Kidney epithelial cell (primary cell): ENCODE measurements at regions not wholly inside any gene's neighbourhood (a gene's known extent, or its start where the extent isn't known, plus 50 kb on each side); places are given as distances from the start of the nearest gene placed in this dataset.
"Not testable (repeated sequence)": the region's sequence is repeated elsewhere in the genome, so short reads cannot be mapped to it uniquely, and the experiment has no call there.

Experiments
- DNase-seq: peaks from one replicate; pipeline ENCODE4 v3.0.0-alpha.2; 2010; ENCODE audit warnings: low read depth
- H3K27me3 ChIP-seq: 2 replicates; pipeline ENCODE4 v1.6.0; 2011; ENCODE audit warnings: low read length; ENCODE audit not compliant: control insufficient read depth, insufficient read depth
- H3K36me3 ChIP-seq: 2 replicates; pipeline ENCODE4 v1.5.1; 2011; ENCODE audit warnings: low read length; ENCODE audit not compliant: control insufficient read depth, insufficient read depth
- H3K4me3 ChIP-seq: 2 replicates; pipeline ENCODE4 v1.5.1; 2011; ENCODE audit warnings: low read depth, mild to moderate bottlenecking, control low read depth, low read length
- CTCF ChIP-seq: IDR thresholded peaks from 2 replicates; pipeline ENCODE4 v1.5.1; 2011; ENCODE audit warnings: mild to moderate bottlenecking, moderate library complexity, low read length, control low read depth, inconsistent platforms; ENCODE audit not compliant: insufficient read depth, poor library complexity, severe bottlenecking

- Histone ChIP-seq H3K4me3 (no peak overlapping the region), H3K27me3 (no peaks in the 10 kb centered on the region), H3K36me3 (no peaks in the 10 kb centered on the region)
- no peak for TF ChIP-seq CTCF
- no peak for DNase-seq
Observed at GRCh38 chr5:44178414-44178813, 210.8 kb downstream of the FGF10 start.

GRCh38 chr5:44167540-44167939, 221.7 kb downstream of the FGF10 start:
- no peak for TF ChIP-seq CTCF
- no peak for DNase-seq
- H3K36me3 ChIP-seq = no peaks in the 10 kb centered on the region
- no peaks in the 10 kb centered on the region for H3K27me3 ChIP-seq
- no peak overlapping the region for H3K4me3 ChIP-seq

- no peak for TF ChIP-seq CTCF
- no peak for DNase-seq
- H3K36me3 ChIP-seq = no peaks in the 10 kb centered on the region
- H3K4me3 ChIP-seq = no peak overlapping the region
- no peaks in the 10 kb centered on the region for H3K27me3 ChIP-seq
Observed at GRCh38 chr5:44160369-44160768, 228.9 kb downstream of the FGF10 start.

- H3K27me3 ChIP-seq = no peaks in the 10 kb centered on the region
- H3K4me3 ChIP-seq = no peak overlapping the region
- no peaks in the 10 kb centered on the region for H3K36me3 ChIP-seq
- TF ChIP-seq CTCF = no peak
- DNase-seq = no peak
Observed at GRCh38 chr5:44150075-44150723, 239.0 kb downstream of the FGF10 start.

- H3K27me3 ChIP-seq, H3K36me3 ChIP-seq, DNase-seq, H3K4me3 ChIP-seq: not testable (repeated sequence)
Observed at GRCh38 chr5:44117947-44118346, 271.3 kb downstream of the FGF10 start.

- not testable (repeated sequence) for DNase-seq, H3K4me3 ChIP-seq, H3K36me3 ChIP-seq, H3K27me3 ChIP-seq
Observed at GRCh38 chr5:44108232-44108631, 281.0 kb downstream of the FGF10 start.

GRCh38 chr5:44099643-44100042, 289.6 kb downstream of the FGF10 start:
- Histone ChIP-seq H3K27me3 (no peaks in the 10 kb centered on the region), H3K36me3 (no peaks in the 10 kb centered on the region), H3K4me3 (no peak overlapping the region)
- no peak for TF ChIP-seq CTCF
- no peak for DNase-seq
